Activated T-cell treated with anti-CD3 and anti-CD28 coated beads, Interleukin-2, amount 50 U/mL, for 4 hours (primary cell): ENCODE measurements at regions not wholly inside any gene's neighbourhood (a gene's known extent, or its start where the extent isn't known, plus 50 kb on each side); places are given as distances from the start of the nearest gene placed in this dataset.

Experiments used
- ATAC-seq, 2 donors: fragments of 200-7000 bp; cut with Tn5 transposase; one replicate each; pipeline ENCODE4 v1.10.0; 2021
- DNase-seq: peaks from one replicate; pipeline ENCODE4 v3.0.0-alpha.2; 2020
- H3K27me3 Mint-ChIP-seq: one replicate; pipeline ENCODE4 v1.8.0; 2021; ENCODE audit warnings: low read depth, mixed read lengths
- H3K36me3 Mint-ChIP-seq: one replicate; pipeline ENCODE4 v1.8.0; 2022; ENCODE audit warnings: mixed read lengths; ENCODE audit not compliant: insufficient read depth
- H3K4me1 Mint-ChIP-seq: one replicate; pipeline ENCODE4 v1.8.0; 2021; ENCODE audit warnings: low read depth, mixed read lengths
- H3K4me3 Mint-ChIP-seq: one replicate; pipeline ENCODE4 v1.8.0; 2021; ENCODE audit warnings: mild to moderate bottlenecking, moderate library complexity, mixed read lengths
- H3K9me3 Mint-ChIP-seq: one replicate; pipeline ENCODE4 v1.8.0; 2021; ENCODE audit warnings: mixed read lengths

DNA sequence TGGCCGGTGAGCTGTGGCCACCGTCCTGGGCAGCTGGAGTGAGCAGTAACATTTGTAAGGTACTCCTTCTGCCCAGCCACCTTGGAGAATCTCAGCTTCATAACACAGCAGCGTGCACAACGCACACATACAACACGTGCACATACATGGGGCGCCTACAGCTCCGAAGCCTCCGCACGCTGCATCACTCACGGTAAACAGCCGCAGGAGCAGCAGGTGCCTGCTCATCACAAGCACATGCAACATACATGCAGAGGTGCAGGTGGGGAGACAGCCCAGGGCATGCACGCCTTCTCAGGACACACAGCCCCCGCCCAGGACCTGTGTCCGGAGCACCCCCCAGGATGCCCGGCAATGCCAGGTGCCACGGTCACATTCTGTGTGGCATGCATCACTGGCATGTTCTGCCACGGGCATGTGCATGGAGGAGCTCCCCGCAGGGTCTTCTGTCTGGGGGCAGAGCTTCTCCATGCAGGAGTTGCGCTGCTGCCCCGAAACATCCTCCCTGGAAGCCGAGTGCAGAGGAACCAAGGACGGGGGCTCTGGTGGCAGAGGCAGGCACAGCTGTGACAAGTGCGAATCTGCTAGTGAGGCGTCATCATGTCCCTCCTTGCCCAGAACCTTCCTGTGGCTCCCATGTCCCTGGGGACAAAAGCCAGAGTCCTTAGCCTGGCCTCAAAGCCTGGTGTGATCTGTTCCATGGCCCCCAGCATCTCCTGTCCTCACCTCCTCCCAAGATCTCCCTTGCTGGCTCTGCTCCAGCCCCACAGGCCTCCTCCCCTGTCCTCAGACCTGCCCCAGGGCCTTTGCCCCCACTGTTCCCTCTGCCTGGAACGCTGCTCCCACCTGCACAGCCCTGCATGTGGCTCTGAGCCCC is 184.0 kb upstream of the GSE1 start:
- Mint-ChIP-seq H3K36me3 (no peaks in the 10 kb centered on the region), H3K27me3 (peaks cover 4% of the 10 kb centered on the region), H3K4me3 (no peak overlapping the region), H3K9me3 (no peaks in the 10 kb centered on the region), H3K4me1 (no peaks in the 10 kb centered on the region)
- no peak for ATAC-seq
- DNase-seq, result no peak

- Mint-ChIP-seq H3K36me3 (no peaks in the 10 kb centered on the region), H3K9me3 (no peaks in the 10 kb centered on the region), H3K27me3 (peaks cover 4% of the 10 kb centered on the region), H3K4me1 (no peaks in the 10 kb centered on the region), H3K4me3 (no peak overlapping the region)
- ATAC-seq (no peak), DNase-seq (no peak)
Observed at GRCh38 chr16:85429776-85430522, 183.2 kb upstream of the GSE1 start.

GRCh38 chr16:85430523-85431421 is 182.3 kb upstream of the GSE1 start:
- Mint-ChIP-seq H3K4me1 (no peaks in the 10 kb centered on the region), H3K4me3 (no peak overlapping the region), H3K36me3 (no peaks in the 10 kb centered on the region), H3K9me3 (no peaks in the 10 kb centered on the region), H3K27me3 (peaks cover 4% of the 10 kb centered on the region)
- no peak for ATAC-seq
- no peak for DNase-seq

DNA sequence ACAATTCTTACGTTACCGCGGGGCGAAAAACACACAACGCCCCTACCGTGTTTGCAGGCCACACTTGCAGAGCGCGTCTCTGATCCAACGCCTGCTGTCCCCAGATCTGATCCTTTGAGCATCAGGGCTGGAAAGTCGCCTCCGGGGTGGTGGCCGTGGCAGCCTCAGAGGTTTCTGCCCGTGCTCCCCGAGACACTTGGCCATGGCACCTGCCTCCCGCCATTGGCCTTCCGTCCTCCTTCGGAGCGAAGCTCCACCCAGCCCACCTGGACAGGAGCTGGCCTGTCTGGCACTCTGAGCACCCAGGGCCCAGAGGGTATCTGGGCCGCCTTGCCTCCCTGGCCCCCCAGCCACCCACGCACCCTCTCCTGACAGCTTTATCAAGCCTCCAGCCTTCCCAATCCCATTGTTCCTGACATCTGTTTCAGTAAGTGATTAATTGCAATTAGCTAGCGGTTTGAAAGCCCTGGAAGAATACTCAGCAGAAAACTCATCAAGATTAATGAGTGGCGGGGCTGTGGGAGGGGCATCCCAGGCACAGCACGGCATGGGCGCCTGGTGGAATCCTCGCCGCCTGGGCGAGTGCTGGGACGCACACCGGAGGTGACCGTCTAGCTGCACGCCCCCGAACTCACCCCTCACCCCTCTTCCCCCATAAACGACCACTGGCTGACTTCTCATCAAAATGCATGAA is 181.5 kb upstream of the GSE1 start:
- no peak for DNase-seq
- no peak for ATAC-seq
- Mint-ChIP-seq H3K9me3 (no peaks in the 10 kb centered on the region), H3K36me3 (no peaks in the 10 kb centered on the region), H3K4me1 (no peaks in the 10 kb centered on the region), H3K4me3 (no peak overlapping the region), H3K27me3 (peaks cover 2% of the 10 kb centered on the region)

DNA sequence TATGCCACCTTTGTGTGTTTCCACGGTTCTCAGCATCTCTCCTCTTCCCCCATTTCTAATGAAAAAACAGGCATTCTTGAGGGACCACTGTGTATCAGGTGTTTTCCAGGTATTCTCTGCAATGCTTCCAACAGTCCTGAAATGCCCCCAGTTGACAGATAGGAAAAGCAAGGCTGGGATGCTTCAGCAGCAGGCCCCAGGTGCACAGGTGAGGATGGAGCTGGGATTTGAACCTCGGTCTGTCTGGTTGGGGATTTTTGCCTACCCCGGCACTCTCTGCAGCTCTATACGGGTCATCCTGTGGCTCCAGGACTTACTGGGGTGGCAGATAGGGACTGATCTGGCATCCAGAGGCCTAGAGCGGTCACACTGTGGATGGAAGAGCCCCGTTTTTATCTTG is 180.5 kb upstream of the GSE1 start:
- Mint-ChIP-seq H3K4me3 (no peak overlapping the region), H3K9me3 (no peaks in the 10 kb centered on the region), H3K4me1 (no peaks in the 10 kb centered on the region), H3K27me3 (peaks cover 2% of the 10 kb centered on the region), H3K36me3 (no peaks in the 10 kb centered on the region)
- DNase-seq (no peak), ATAC-seq (no peak)

- no peak for ATAC-seq
- Mint-ChIP-seq H3K36me3 (no peaks in the 10 kb centered on the region), H3K4me3 (no peak overlapping the region)
Observed at GRCh38 chr16:85433477-85433876, 179.6 kb upstream of the GSE1 start.

DNA sequence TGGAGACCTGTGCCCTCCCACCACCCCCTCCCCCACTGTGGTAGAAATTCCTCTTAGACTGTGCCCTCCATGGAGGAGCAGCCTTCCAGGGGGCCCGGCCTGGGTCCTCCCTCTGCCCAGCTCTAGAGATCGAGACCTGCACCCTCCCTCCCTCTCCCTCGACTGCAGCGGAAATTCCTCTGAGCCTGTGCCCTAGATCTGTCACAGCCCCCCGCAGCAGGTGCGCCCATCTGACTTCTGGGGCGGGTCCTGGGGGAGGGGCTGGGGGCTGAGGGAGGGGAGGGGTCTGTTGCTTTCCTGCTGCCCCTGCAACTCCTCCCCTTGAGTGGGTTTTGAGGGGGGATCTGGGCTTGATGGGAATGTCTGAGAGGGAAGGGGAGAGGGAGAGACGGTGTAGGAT is 177.8 kb upstream of the GSE1 start:
- Mint-ChIP-seq H3K9me3 (no peaks in the 10 kb centered on the region), H3K36me3 (no peaks in the 10 kb centered on the region), H3K4me1 (no peaks in the 10 kb centered on the region), H3K4me3 (no peak overlapping the region), H3K27me3 (no peaks in the 10 kb centered on the region)
- no peak for ATAC-seq
- no peak for DNase-seq

More at GRCh38 chr16:85433477-85433876, 179.6 kb upstream of the GSE1 start:
- Mint-ChIP-seq H3K4me1 (no peaks in the 10 kb centered on the region), H3K9me3 (no peaks in the 10 kb centered on the region), H3K27me3 (peaks cover 2% of the 10 kb centered on the region)
- DNase-seq, result no peak

GRCh38 chr16:85435700-85436099 is 177.4 kb upstream of the GSE1 start:
- Mint-ChIP-seq H3K4me1 (no peaks in the 10 kb centered on the region), H3K9me3 (no peaks in the 10 kb centered on the region), H3K4me3 (no peak overlapping the region), H3K27me3 (no peaks in the 10 kb centered on the region), H3K36me3 (no peaks in the 10 kb centered on the region)
- ATAC-seq (no peak), DNase-seq (no peak)

GRCh38 chr16:85436207-85436606 is 176.9 kb upstream of the GSE1 start:
- Mint-ChIP-seq H3K4me3 (no peak overlapping the region), H3K36me3 (no peaks in the 10 kb centered on the region), H3K27me3 (no peaks in the 10 kb centered on the region), H3K9me3 (no peaks in the 10 kb centered on the region), H3K4me1 (no peaks in the 10 kb centered on the region)
- DNase-seq (no peak), ATAC-seq (no peak)

GRCh38 chr16:85436636-85437165 is 176.4 kb upstream of the GSE1 start:
- Mint-ChIP-seq H3K27me3 (no peaks in the 10 kb centered on the region), H3K9me3 (no peaks in the 10 kb centered on the region), H3K36me3 (no peaks in the 10 kb centered on the region), H3K4me3 (no peak overlapping the region), H3K4me1 (no peaks in the 10 kb centered on the region)
- DNase-seq (no peak), ATAC-seq (no peak)

DNA sequence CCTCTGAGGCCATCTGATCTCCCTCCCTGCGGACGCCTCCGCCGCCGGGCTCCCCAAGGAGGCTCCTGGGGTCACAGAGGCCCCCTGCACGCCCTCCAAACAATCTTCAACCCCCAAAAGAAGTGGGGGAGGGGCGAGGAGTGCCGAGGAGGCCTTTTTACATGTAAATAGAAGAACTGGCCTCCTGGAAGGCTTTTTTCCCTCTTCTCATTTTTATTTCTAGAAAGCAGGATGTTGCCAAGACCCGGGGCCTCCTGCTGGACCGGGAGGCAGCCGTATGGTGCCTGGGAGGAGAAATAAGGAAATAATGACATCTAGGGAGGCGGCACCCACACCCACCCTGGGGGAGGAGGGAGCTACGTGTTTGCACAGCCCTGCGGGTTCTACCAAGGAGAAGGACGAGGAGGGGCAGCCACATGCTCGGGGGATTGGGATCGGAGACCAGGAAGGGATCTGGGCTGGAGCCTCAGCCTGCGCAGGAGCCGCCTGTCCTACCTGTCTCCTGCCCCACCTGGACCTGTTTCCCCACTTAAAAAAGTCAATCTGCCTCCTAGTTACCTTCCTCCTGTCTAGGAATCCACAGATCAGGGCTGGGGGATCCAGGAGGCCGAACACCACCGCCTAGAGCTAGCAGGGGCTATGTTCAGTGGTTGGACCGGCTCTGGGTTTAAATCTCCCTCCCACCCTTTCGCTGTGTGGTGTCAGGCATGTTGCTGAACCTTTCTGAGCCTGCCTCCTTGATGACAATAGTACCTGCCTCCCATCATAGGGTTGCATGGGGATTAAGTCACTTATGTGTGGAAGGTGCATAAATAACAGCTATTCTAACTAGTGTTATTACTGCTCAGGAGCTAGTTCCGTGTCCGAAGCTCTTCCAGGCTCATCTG is 175.7 kb upstream of the GSE1 start:
- H3K4me3 Mint-ChIP-seq, result no peak overlapping the region
- H3K27me3 Mint-ChIP-seq, result no peaks in the 10 kb centered on the region
- no peaks in the 10 kb centered on the region for H3K9me3 Mint-ChIP-seq
- no peak for ATAC-seq
- H3K4me1 Mint-ChIP-seq, result no peaks in the 10 kb centered on the region
- no peaks in the 10 kb centered on the region for H3K36me3 Mint-ChIP-seq
- DNase-seq, result no peak

- H3K4me1 Mint-ChIP-seq, result no peaks in the 10 kb centered on the region
- H3K9me3 Mint-ChIP-seq, result no peaks in the 10 kb centered on the region
- H3K36me3 Mint-ChIP-seq, result no peaks in the 10 kb centered on the region
- DNase-seq (no peak), ATAC-seq (no peak)
- H3K4me3 Mint-ChIP-seq, result no peak overlapping the region
- H3K27me3 Mint-ChIP-seq, result no peaks in the 10 kb centered on the region
Observed at GRCh38 chr16:85438981-85439685, 174.0 kb upstream of the GSE1 start.
